NOMO-1 treated with dmso at 0.1 percent for 144 hours (cell line): ENCODE measurements at regions not wholly inside any gene's neighbourhood (a gene's known extent, or its start where the extent isn't known, plus 50 kb on each side); places are given as distances from the start of the nearest gene placed in this dataset.

Source experiments
- DNase-seq: peaks from one replicate; lab custom pipeline; 2025; ENCODE audit not compliant: unreplicated experiment; lab: John Stamatoyannopoulos, UW

- no peak for DNase-seq
These were observed 306.4 kb downstream of the LPIN1 start for GRCh38 chr2:12052796-12053195.

DNA sequence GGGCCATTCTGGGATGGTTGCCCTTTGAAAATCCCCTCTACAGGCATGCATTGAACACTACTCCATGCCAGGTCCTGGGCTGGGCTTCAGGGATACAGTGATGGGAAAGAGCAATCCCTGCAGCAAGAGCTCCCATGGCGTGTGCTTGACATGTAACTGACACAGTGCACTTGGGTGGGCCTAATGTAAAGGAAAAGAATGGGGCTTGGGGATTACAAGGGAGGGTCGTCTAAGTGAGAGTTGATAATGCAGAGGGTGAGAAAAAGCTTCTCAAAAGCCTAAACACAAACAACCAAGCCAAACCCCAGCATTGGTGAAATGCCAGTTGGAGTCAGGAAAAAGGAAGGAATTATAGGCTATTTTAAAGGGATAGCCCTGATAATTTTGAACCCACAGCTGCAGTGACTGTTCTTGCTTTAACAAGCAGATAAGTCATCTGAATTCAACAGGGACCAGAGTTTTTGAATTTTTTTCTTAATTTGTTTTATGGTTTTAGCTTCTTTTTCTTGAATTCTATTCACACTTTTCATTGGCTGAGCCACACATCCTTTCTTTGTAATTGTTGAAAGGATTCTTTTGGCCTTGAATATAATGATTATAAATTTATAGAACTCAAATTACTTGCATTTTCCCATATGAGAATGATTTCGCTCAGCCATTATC, 308.7 kb downstream of the LPIN1 start:
- DNase-seq: no peak

DNA sequence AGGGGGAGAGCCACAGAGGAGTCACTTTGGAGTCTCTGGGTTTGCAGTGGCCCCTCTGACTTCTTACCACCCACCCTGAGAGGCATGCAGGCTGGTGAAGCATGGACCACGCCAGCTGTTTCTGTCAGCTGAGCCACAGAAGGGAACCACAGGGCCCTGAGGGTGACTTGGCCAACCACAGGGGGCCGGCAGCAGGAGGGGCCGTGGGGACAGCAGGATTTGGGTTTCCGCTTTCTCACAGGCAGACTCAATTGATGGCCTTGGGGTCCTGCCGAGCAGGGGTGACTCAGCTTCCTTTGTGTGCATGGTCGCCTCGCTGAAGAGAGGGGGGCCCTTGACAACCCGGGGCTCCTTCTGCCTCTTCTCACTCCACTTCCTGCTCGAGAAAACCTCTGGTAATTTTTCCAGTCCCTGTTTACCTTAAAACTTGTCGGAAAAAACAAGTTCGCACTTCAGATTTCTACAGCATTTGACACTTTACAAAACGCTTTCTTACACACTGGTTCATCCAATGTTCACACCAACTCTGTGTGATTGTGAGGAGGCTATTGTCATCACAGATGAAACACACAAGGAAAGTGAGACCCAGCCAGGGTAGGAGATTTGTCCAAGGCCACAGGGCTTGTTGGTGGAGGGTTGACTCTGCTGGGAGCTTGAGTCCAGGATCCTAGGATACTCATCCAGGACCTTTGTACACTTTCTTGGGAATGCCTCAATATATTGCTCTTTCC, 311.2 kb downstream of the LPIN1 start:
- peak; percentile 85 for DNase-seq

- DNase-seq: no peak
These were observed 313.4 kb downstream of the LPIN1 start for GRCh38 chr2:12059616-12060441.

DNA sequence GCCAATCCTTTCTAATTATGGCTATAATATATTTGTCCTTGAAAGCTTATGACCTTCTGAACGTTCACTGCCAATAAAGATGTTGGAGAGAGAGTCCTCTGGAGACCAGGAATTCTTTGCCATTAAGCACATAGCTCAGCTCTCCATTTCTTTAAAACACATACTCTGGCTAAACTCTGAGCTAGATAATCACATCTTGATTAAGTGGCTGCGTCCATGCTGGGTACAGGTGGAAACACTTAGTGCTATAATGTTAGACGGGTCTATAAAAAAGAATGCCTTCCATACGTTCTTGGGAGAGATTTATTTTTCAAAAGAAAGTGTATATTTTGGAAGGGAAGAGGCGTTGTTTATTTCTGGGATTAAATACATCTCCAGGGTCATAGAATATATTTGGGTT, 314.5 kb downstream of the LPIN1 start:
- DNase-seq: no peak

GRCh38 chr2:12061286-12062052, 315.0 kb downstream of the LPIN1 start:
- no peak for DNase-seq

GRCh38 chr2:12062053-12062395, 315.6 kb downstream of the LPIN1 start:
- no peak for DNase-seq

DNA sequence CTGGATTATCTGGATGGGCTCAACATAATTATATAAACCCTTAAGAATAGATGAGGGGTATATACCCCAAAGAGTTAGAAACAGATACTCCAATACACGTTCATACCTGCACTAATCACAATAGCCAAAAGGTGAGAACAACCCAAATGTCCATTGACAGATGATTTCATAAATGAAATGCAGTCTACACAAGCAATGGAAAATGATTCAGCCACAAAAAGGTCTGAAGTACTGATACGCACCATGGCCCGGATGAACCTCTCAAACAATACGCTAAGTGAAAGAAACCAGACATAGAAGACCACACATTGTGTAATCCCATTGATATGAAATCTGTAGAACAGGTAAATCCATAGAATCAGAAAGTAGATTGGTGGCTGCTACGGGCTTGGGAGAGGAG, 316.8 kb downstream of the LPIN1 start:
- DNase-seq: no peak

DNA sequence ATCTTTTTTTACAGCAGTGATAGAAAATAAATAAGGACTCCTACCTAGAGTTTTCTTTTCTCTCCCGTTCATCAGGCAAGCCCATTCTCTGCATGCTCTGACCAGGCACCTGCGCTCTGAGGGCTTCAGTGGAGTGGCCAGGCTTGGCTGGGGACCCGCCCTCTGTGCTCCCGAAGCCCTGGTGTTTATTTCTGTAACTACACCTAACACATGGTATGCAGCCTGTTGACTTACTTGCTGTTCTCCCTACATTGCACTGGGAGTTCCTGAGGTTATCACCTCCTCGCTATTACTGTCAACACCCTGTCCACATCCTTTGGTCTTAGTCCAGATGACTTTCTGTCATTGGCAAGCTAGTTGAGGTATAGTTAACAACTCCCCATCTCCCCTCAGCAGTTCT, 317.7 kb downstream of the LPIN1 start:
- no peak for DNase-seq

- no peak for DNase-seq
These were observed 319.7 kb downstream of the LPIN1 start for GRCh38 chr2:12066116-12066515.

GRCh38 chr2:12066986-12067385, 320.6 kb downstream of the LPIN1 start:
- DNase-seq: no peak

- no peak for DNase-seq
These were observed 322.5 kb downstream of the LPIN1 start for GRCh38 chr2:12068796-12069538.

- no peak for DNase-seq
These were observed 323.7 kb downstream of the LPIN1 start for GRCh38 chr2:12070153-12070552.

GRCh38 chr2:12070581-12070980, 324.1 kb downstream of the LPIN1 start:
- no peak for DNase-seq

DNA sequence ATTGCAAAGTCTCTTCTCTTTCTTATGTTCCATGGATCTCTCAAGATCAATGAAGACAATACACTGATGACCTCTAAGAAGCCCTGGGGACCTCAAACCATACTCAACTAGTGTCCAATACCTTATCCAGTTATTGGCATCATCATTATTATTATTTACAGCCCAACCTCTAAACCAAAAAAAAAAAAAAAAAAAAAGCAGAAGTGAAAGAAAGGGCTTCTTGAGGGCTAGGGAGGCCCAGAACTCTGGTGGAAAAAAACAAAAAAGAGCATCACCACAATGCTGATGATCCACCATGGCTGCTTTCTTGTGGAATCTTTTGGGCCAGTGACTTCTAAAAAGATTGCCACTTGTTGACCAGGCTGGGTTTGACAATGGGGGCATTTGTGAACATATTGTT, 324.9 kb downstream of the LPIN1 start:
- DNase-seq: peak; percentile 30

DNA sequence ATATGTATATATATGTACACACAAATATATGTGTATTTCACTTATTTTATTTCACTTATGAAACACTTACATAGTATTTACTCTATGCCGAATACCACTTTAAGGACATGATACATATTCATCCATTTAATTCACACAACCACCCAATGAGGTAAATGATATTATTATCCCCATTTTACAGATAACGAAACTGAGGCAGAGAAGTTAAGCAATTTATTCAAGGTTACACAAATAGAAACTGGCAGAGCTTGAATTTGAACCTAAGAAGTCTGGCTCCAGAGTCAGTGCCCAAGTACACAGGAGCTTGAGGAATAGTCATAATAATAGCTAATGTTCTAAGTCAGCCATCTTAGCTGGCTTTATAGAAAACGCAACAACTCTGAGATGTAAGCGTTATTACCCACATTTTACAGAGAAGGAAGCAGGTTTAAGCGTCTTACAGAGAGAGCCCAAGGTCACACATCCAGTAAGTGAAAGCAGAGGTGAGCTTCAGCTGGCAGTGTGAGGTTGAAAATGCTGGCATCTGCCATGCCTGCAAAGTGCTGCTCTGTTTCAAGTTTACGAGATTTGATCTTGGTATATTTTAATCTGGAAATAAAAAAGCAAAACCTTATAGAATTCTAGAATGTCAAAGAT, 326.9 kb downstream of the LPIN1 start:
- DNase-seq: no peak

- DNase-seq: no peak
These were observed 327.9 kb downstream of the LPIN1 start for GRCh38 chr2:12074126-12074844.

DNA sequence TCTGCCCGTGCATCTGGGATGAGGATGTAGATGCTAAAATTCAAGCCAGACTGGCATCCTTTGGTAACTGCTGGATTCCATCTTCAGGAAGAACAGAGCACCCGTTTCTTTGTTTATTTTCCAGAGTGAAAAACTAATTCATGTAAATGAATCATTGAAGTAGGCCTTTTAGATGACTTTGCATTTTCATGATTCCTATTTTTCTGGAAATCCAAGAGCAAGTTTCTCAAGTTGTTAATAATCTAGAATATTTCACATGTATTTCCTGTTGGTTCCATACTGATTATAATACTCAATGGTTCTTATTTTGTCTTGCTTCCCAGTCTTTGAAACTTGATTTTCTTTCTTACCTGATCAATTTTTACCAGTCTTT, 328.4 kb downstream of the LPIN1 start:
- DNase-seq: no peak

- DNase-seq: no peak
These were observed 329.2 kb downstream of the LPIN1 start for GRCh38 chr2:12075603-12076002.

DNA sequence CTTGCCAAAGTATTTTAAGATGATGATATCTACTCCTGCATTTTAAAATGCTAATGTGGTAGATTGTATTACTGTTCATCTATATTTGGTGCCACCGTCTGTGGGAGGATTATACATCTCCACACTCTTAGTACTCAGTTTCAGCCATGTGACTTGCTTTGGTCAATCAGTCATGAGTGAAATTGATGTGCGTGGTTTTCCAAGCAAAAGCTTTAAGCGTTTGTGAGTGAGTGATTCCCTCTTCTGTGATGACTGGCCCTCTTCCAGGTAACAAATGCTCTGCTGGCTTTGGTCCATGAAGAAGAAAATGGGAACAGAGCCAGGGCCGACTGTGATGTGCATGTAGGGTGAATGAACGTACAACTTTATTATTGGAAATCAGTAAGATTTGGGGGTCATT, 330.4 kb downstream of the LPIN1 start:
- no peak for DNase-seq
